ENCODE measurements at regions not wholly inside any gene's neighbourhood (a gene's known extent, or its start where the extent isn't known, plus 50 kb on each side); places are given as distances from the start of the nearest gene placed in this dataset.

DNA sequence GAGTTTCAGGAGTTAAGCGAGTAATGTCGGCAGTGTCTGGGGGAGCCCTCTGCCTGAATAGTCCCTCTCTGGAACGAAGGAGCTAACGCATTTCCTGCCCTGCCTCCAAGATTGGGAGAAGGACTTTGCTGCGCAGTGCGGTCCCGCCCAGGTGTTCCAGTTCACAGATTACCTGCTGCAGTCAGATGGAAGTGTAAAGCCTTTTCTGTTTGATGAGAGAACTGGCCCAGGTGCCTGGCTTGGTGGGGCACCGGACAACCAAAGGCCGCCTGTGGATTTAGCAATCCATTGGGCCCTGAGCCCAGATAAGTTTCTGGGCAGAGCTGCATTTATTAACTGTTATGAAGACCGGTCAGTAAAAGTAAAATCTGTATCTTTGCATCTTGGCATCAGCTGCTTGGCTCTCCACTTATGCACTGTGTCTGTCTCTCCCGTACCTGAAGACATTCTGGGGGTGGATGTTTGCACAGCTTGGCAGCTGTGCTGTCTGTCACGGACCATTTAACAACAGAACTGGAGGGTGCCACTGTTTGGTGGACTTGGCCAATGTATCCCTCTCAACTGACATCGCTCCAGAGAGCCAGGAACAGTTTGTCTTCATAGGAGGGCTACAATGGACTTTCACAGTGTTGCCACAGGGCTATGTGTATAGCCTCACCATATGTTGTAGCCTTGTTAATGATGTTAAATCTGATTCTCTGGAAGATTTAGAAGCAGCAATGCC, 654.7 kb upstream of the ZWINT start:
- TF ChIP-seq, protein P1, sequence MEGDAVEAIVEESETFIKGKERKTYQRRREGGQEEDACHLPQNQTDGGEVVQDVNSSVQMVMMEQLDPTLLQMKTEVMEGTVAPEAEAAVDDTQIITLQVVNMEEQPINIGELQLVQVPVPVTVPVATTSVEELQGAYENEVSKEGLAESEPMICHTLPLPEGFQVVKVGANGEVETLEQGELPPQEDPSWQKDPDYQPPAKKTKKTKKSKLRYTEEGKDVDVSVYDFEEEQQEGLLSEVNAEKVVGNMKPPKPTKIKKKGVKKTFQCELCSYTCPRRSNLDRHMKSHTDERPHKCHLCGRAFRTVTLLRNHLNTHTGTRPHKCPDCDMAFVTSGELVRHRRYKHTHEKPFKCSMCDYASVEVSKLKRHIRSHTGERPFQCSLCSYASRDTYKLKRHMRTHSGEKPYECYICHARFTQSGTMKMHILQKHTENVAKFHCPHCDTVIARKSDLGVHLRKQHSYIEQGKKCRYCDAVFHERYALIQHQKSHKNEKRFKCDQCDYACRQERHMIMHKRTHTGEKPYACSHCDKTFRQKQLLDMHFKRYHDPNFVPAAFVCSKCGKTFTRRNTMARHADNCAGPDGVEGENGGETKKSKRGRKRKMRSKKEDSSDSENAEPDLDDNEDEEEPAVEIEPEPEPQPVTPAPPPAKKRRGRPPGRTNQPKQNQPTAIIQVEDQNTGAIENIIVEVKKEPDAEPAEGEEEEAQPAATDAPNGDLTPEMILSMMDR (IDR thresholded peaks at IDR 0.05; ENCODE audit: low read depth, low read length) = no peak
- DNase-seq (ENCODE audit: low read depth, low spot score) = no peak
- in situ Hi-C loops (cut with HindIII; ENCODE audit: low sequenced_read_pairs) = no loop called here
- H3K4me3 ChIP-seq (ENCODE audit: low read depth, low read length) = no peak overlapping the region

DNA sequence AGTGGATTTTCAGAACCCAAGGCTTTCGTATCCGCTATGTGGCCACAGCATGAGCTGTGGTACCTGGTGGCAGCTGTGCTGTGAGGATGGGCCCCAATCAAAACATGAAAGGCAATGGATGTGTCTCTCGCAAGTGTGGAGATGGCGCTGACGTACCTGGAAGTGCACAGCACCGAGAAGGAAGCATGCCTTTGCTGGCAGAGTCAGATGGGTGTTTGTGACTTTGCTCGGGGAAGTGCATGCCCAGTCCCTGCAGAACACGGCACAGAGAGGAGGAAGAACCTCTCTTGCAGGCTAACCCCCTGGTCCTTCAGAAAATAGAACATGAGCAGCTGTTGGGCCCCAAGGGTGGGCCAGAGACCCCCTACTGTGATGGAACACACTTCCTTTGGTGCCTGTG, 654.1 kb upstream of the ZWINT start:
- in situ Hi-C loops (cut with HindIII; ENCODE audit: low sequenced_read_pairs) = no loop called here
- TF ChIP-seq, protein P1 (IDR thresholded peaks at IDR 0.05; ENCODE audit: low read depth, low read length) = no peak

DNA sequence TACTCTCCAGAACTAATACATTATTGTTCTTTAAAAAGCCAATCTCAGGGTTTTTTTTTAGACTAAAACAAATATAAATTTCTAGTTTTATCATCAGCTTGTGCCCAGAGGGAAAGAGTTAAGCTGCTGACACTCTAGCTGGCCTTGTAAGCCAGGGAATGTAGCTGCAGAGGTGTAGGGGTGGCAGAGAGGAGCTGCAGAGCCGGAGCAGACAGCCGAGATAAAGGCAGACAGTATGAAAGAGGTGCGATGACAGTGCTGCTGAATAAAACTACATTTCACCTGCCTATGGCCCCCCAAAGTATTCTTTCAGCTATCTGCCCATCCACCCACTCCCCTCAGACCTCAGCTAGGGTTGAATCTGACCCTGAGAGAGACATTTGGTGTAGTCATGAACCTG, 653.7 kb upstream of the ZWINT start:
- no peak overlapping the region for H3K4me3 ChIP-seq (ENCODE audit: low read depth, low read length)
- DNase-seq (ENCODE audit: low read depth, low spot score) = no peak
- TF ChIP-seq, protein P1 (IDR thresholded peaks at IDR 0.05; ENCODE audit: low read depth, low read length) = no peak
- in situ Hi-C loops (cut with HindIII; ENCODE audit: low sequenced_read_pairs) = no loop called here

More for the DNA sequence above, 654.1 kb upstream of the ZWINT start:
- H3K4me3 ChIP-seq (ENCODE audit: low read depth, low read length) = no peak overlapping the region
- no peak for DNase-seq (ENCODE audit: low read depth, low spot score)

DNA sequence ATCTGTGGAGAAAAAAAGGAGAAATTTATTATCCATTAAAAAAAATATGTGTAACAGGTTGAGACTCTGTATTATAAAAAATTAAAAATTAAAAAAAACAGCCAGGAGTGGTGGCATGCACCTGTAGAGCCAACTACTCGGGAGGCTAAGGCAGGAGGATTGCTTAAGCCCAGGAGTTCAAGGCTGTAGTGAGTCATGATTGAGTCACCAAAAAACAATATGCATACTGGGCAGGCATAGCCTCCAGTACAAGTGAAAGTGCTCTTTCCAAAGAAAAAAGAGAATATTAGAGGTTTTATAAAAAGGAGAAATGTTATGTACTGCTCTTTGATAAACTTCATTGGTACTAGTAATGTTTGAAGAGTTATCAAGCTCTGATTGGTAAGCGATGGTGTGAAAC, 647.1 kb upstream of the ZWINT start:
- TF ChIP-seq, protein P1 (IDR thresholded peaks at IDR 0.05; ENCODE audit: low read depth, low read length) = no peak
- DNase-seq (ENCODE audit: low read depth, low spot score) = no peak
- no peak overlapping the region for H3K4me3 ChIP-seq (ENCODE audit: low read depth, low read length)
- in situ Hi-C loops (cut with HindIII; ENCODE audit: low sequenced_read_pairs) = no loop called here

DNA sequence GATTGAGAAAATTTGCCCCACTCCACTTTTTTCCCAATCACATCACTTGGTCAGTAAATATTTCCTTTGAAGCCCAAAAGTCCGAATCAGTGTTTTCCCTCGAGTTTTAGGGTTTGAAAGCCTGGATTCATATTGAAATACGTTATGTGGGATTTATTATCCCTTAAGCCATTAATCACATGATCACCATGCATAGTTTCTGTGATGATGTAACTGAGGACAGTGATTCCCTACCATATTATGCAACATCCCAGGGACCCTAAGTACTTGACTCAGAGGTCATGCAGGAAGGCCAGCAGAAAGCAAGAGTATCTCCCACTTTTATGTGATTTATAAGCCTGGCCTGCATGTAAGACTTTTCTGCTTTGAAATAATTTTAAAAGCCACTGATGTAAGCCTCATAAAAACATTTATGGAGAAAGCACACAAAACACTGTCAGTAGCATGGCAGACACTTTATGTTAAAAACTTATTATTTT, 630.6 kb upstream of the ZWINT start:
- no peak for DNase-seq (ENCODE audit: low read depth, low spot score)
- H3K4me3 ChIP-seq (ENCODE audit: low read depth, low read length) = no peak overlapping the region
- in situ Hi-C loops (cut with HindIII; ENCODE audit: low sequenced_read_pairs) = no loop called here
- TF ChIP-seq, protein P1 (IDR thresholded peaks at IDR 0.05; ENCODE audit: low read depth, low read length) = no peak

DNA sequence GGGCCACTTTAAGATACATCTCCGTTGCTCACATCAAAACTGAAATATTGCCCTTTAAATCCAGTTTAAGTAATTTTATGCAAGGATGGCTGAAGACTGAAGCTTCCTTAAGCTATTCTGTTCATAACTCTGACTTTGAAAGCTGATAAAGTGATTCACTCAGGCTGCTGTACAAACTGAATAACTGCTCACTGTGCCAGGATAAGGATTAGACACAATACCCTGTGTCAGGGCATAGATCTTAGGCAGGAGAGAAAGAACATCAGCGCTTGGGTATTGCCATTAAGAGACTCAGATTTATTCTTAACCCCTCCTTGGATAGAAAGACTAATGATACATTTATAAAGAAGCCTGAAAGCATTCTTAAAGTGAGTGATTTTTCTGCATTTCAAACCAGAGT, 614.5 kb upstream of the ZWINT start:
- TF ChIP-seq, protein P1 (IDR thresholded peaks at IDR 0.05; ENCODE audit: low read depth, low read length) = no peak
- H3K4me3 ChIP-seq (ENCODE audit: low read depth, low read length) = no peak overlapping the region
- no peak for DNase-seq (ENCODE audit: low read depth, low spot score)
- in situ Hi-C loops (cut with HindIII; ENCODE audit: low sequenced_read_pairs) = no loop called here

Measured in astrocyte of the spinal cord (primary cell).